ENCODE measurements at regions not wholly inside any gene's neighbourhood (a gene's known extent, or its start where the extent isn't known, plus 50 kb on each side); places are given as distances from the start of the nearest gene placed in this dataset.

DNA sequence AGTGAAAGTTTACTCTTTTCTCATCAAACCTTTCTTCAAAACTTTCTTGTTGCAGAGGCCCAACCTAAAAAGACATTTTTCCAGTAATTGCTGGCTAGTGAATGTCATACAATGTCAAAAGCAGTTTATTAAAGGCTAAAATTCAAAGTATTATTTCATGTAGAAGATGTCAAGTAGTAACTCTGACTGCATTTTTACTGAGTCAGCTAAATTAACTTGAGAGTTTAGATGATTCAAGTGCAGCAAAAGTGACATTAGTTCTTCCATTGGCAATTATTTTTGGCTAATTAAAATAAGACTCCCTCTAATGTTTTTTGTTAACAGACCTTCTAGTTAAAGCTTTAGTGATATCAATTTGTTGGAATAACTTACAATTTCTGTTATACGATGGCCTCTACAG, 1438.5 kb downstream of the GRIK2 start:
- CTCF ChIA-PET = interaction anchor here (1.2 kb wide), 1 partner anchor 9 kb away, joined by 4 read pairs; no protein-coding TSS in a partner anchor

More for the DNA sequence above, 1438.5 kb downstream of the GRIK2 start:
- no peak overlapping the region for H3K9ac ChIP-seq (ENCODE audit: control insufficient read depth, insufficient read depth, low read length)
- TF ChIP-seq ZNF622 (IDR thresholded peaks at IDR 0.05) (no peak), PML (IDR thresholded peaks at IDR 0.05; ENCODE audit: low read length) (no peak), CHD1 (IDR thresholded peaks at IDR 0.05; ENCODE audit: low read depth, low read length) (no peak), GABPA (IDR thresholded peaks at IDR 0.05; ENCODE audit: low read depth) (no peak), HDGF (IDR thresholded peaks at IDR 0.05) (no peak), EZH2 (IDR thresholded peaks at IDR 0.05; ENCODE audit: borderline replicate concordance, control insufficient read depth, low read depth, low read length) (no peak), ZSCAN29 (IDR thresholded peaks at IDR 0.05) (no peak), HCFC1 (IDR thresholded peaks at IDR 0.05; ENCODE audit: low read length) (no peak), CBFB (IDR thresholded peaks at IDR 0.05; ENCODE audit: low read depth) (no peak), NR2F1 (conservative IDR thresholded peaks at IDR 0.05) (no peak)
- TF ChIP-seq, protein P1, sequence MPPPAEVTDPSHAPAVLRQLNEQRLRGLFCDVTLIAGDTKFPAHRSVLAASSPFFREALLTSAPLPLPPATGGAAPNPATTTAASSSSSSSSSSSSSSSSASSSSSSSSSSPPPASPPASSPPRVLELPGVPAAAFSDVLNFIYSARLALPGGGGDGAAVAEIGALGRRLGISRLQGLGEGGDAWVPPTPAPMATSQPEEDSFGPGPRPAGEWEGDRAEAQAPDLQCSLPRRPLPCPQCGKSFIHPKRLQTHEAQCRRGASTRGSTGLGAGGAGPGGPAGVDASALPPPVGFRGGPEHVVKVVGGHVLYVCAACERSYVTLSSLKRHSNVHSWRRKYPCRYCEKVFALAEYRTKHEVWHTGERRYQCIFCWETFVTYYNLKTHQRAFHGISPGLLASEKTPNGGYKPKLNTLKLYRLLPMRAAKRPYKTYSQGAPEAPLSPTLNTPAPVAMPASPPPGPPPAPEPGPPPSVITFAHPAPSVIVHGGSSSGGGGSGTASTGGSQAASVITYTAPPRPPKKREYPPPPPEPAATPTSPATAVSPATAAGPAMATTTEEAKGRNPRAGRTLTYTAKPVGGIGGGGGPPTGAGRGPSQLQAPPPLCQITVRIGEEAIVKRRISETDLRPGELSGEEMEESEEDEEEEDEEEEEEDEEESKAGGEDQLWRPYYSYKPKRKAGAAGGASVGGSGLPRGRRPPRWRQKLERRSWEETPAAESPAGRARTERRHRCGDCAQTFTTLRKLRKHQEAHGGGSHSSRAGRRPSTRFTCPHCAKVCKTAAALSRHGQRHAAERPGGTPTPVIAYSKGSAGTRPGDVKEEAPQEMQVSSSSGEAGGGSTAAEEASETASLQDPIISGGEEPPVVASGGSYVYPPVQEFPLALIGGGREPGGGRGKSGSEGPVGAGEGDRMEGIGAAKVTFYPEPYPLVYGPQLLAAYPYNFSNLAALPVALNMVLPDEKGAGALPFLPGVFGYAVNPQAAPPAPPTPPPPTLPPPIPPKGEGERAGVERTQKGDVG (CRISPR knock-in tag; IDR thresholded peaks at IDR 0.05) = no peak
- POLR2A ChIA-PET = no interaction called here
- no peak for ATAC-seq
- H3K36me3 ChIP-seq (ENCODE audit: control insufficient read depth in 2 of 2, insufficient read depth in 2 of 2, low read length in 1 of 2) = no peaks in the 10 kb centered on the region
- intact Hi-C loops (cut with micrococcal nuclease; ENCODE audit: unreplicated experiment) = no loop called here
- in situ Hi-C loops (cut with MboI) = no loop called here
- no peak overlapping the region for H2AFZ ChIP-seq (ENCODE audit: control insufficient read depth, low read depth, low read length)
- FAIRE-seq = no peak
- H3K27ac ChIP-seq (ENCODE audit: control insufficient read depth, insufficient read depth) = no peak overlapping the region
- H3K27me3 ChIP-seq (replicated peaks in 1 of 2; ENCODE audit: control insufficient read depth in 2 of 2, insufficient read depth in 2 of 2, low read length in 1 of 2) = no peaks in the 10 kb centered on the region
- H3K4me3 ChIP-seq = no peak overlapping the region
- WGBS (ENCODE audit: insufficient coverage, insufficient replicate concordance, low lambda C conversion rate, missing lambda C conversion rate) = 53% methylated on average over 1 of the region's 1 CpG
- DNase-seq (ENCODE audit: low read depth, low spot score) = no peak
- no TSS peak for BruUV-seq (replicated peaks)
- no peaks in the 10 kb centered on the region for H3K4me1 ChIP-seq (ENCODE audit: control insufficient read depth, insufficient read depth, low read length)
- H3K79me2 ChIP-seq (ENCODE audit: control insufficient read depth, insufficient read depth, low read length) = no peaks in the 10 kb centered on the region
- RAD21 ChIA-PET (ENCODE audit: unreplicated experiment) = no interaction called here
- SMC1A ChIA-PET (ENCODE audit: uncharacterized antibody, unreplicated experiment) = no interaction called here
- no peaks in the 10 kb centered on the region for H4K20me1 ChIP-seq (ENCODE audit: control insufficient read depth, insufficient read depth)
- no peaks in the 10 kb centered on the region for H3K9me3 ChIP-seq (replicated peaks; ENCODE audit: control insufficient read depth, insufficient read depth, low read length)
- no peak overlapping the region for H3K4me2 ChIP-seq (ENCODE audit: control insufficient read depth, insufficient read depth)
